ENCODE measurements at regions not wholly inside any gene's neighbourhood (a gene's known extent, or its start where the extent isn't known, plus 50 kb on each side); places are given as distances from the start of the nearest gene placed in this dataset.

DNA sequence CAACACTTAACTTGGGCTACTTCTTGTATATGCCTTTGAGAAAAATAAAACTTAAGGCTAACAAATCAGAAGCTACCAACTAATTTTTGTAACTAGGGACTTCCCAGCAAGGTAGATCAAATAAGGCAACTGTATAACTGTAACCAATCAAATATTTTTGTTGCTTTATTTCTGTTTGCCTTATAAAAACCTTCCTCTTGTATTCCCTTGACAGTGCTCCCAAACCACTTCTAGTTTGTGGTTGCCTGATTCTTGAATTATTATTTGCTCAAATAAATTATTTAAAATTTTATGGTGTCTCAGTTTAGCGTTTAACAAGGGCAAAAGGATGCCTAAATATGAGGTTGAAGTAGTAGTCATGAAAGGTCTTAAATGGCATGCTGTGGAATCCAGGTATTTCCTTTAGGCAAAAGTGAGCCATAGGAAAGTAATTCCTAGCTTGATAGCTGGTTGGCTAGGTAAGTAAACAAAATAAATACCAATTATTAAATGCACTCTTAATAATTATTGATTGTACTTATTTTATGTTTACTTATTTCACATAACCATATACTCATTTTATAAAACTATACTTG lies 632.6 kb downstream of the RPL10L start:
- ATAC-seq, result no peak
- TF ChIP-seq ZFP3 (CRISPR knock-in tag; IDR thresholded peaks at IDR 0.05) (no peak), BACH2 (CRISPR knock-in tag; IDR thresholded peaks at IDR 0.05; ENCODE audit: borderline replicate concordance) (no peak), ZC3H10 (CRISPR knock-in tag; IDR thresholded peaks at IDR 0.05) (no peak), ESRRG (CRISPR knock-in tag; IDR thresholded peaks at IDR 0.05) (no peak), PPARA (CRISPR knock-in tag; IDR thresholded peaks at IDR 0.05; ENCODE audit: borderline replicate concordance) (no peak), TCF4 (CRISPR knock-in tag; IDR thresholded peaks at IDR 0.05; ENCODE audit: borderline replicate concordance) (no peak), ZNF8 (CRISPR knock-in tag; IDR thresholded peaks at IDR 0.05) (no peak), OSR1 (CRISPR knock-in tag; IDR thresholded peaks at IDR 0.05) (no peak)
- TF ChIP-seq, protein P1, sequence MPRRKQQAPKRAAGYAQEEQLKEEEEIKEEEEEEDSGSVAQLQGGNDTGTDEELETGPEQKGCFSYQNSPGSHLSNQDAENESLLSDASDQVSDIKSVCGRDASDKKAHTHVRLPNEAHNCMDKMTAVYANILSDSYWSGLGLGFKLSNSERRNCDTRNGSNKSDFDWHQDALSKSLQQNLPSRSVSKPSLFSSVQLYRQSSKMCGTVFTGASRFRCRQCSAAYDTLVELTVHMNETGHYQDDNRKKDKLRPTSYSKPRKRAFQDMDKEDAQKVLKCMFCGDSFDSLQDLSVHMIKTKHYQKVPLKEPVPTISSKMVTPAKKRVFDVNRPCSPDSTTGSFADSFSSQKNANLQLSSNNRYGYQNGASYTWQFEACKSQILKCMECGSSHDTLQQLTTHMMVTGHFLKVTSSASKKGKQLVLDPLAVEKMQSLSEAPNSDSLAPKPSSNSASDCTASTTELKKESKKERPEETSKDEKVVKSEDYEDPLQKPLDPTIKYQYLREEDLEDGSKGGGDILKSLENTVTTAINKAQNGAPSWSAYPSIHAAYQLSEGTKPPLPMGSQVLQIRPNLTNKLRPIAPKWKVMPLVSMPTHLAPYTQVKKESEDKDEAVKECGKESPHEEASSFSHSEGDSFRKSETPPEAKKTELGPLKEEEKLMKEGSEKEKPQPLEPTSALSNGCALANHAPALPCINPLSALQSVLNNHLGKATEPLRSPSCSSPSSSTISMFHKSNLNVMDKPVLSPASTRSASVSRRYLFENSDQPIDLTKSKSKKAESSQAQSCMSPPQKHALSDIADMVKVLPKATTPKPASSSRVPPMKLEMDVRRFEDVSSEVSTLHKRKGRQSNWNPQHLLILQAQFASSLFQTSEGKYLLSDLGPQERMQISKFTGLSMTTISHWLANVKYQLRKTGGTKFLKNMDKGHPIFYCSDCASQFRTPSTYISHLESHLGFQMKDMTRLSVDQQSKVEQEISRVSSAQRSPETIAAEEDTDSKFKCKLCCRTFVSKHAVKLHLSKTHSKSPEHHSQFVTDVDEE (CRISPR knock-in tag; IDR thresholded peaks at IDR 0.05), result no peak
- TF ChIP-seq, protein P2, sequence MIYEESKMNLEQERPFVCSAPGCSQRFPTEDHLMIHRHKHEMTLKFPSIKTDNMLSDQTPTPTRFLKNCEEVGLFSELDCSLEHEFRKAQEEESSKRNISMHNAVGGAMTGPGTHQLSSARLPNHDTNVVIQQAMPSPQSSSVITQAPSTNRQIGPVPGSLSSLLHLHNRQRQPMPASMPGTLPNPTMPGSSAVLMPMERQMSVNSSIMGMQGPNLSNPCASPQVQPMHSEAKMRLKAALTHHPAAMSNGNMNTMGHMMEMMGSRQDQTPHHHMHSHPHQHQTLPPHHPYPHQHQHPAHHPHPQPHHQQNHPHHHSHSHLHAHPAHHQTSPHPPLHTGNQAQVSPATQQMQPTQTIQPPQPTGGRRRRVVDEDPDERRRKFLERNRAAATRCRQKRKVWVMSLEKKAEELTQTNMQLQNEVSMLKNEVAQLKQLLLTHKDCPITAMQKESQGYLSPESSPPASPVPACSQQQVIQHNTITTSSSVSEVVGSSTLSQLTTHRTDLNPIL (CRISPR knock-in tag; IDR thresholded peaks at IDR 0.05; ENCODE audit: low read depth), result no peak
- TF ChIP-seq, protein P3, sequence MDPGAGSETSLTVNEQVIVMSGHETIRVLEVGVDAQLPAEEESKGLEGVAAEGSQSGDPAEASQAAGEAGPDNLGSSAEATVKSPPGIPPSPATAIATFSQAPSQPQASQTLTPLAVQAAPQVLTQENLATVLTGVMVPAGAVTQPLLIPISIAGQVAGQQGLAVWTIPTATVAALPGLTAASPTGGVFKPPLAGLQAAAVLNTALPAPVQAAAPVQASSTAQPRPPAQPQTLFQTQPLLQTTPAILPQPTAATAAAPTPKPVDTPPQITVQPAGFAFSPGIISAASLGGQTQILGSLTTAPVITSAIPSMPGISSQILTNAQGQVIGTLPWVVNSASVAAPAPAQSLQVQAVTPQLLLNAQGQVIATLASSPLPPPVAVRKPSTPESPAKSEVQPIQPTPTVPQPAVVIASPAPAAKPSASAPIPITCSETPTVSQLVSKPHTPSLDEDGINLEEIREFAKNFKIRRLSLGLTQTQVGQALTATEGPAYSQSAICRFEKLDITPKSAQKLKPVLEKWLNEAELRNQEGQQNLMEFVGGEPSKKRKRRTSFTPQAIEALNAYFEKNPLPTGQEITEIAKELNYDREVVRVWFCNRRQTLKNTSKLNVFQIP (CRISPR knock-in tag; IDR thresholded peaks at IDR 0.05; ENCODE audit: borderline replicate concordance, low read depth), result no peak

DNA sequence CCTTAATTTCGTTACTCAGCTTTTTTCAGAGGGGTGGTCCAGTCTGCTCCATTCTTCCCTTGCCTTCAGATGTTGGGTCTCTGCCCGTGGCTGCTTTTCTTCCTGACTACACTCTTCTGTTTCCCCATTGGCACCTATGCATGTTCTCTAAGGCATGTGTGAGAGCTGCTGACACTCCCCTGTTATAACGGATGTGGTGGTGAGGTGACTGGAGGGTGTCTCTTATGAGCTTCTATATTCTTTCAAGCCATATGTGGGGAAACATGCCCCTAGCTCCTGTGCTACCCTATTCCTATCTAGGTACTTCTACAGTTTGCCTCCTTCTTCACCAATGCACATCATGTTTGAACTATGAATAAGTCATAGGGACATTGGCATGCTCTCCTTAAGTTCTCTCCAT lies 643.2 kb downstream of the RPL10L start:
- TF ChIP-seq OSR1 (CRISPR knock-in tag; IDR thresholded peaks at IDR 0.05) (no peak), TCF4 (CRISPR knock-in tag; IDR thresholded peaks at IDR 0.05; ENCODE audit: borderline replicate concordance) (no peak), RARB (CRISPR knock-in tag; IDR thresholded peaks at IDR 0.05) (no peak), ZNF70 (CRISPR knock-in tag; IDR thresholded peaks at IDR 0.05) (no peak), ESRRG (CRISPR knock-in tag; IDR thresholded peaks at IDR 0.05) (no peak), PPARA (CRISPR knock-in tag; IDR thresholded peaks at IDR 0.05; ENCODE audit: borderline replicate concordance) (no peak), BACH2 (CRISPR knock-in tag; IDR thresholded peaks at IDR 0.05; ENCODE audit: borderline replicate concordance) (no peak), CSDC2 (CRISPR knock-in tag; IDR thresholded peaks at IDR 0.05) (no peak), GLIS3 (CRISPR knock-in tag; IDR thresholded peaks at IDR 0.05) (no peak), ZNF8 (CRISPR knock-in tag; IDR thresholded peaks at IDR 0.05) (no peak)
- TF ChIP-seq, protein P4, sequence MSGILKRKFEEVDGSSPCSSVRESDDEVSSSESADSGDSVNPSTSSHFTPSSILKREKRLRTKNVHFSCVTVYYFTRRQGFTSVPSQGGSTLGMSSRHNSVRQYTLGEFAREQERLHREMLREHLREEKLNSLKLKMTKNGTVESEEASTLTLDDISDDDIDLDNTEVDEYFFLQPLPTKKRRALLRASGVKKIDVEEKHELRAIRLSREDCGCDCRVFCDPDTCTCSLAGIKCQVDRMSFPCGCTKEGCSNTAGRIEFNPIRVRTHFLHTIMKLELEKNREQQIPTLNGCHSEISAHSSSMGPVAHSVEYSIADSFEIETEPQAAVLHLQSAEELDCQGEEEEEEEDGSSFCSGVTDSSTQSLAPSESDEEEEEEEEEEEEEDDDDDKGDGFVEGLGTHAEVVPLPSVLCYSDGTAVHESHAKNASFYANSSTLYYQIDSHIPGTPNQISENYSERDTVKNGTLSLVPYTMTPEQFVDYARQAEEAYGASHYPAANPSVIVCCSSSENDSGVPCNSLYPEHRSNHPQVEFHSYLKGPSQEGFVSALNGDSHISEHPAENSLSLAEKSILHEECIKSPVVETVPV (CRISPR knock-in tag; IDR thresholded peaks at IDR 0.05), result no peak
- no peak for ATAC-seq

DNA sequence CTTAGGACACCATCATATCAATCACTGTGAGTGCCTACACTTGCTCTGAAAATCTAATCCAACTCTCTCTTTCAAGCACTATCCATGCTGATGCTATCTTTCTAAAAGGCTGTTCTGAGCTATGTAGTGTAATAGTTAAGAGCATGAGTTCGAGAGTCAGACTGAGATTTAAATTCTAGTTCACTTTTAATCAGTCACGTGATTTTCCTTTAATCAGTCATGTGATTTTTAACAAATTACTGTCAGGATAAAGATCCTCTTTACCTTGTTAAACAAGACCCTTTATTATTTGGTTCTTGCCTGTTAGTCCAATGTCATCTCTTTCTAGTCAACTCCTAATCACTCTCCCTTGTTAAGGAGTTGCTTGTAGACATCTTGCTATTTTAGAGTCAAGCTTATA lies 653.0 kb downstream of the RPL10L start:
- no peak for ATAC-seq
- TF ChIP-seq ESRRG (CRISPR knock-in tag; IDR thresholded peaks at IDR 0.05) (no peak), SNAI2 (CRISPR knock-in tag; IDR thresholded peaks at IDR 0.05) (no peak), CSDC2 (CRISPR knock-in tag; IDR thresholded peaks at IDR 0.05) (no peak), ARNTL (CRISPR knock-in tag; IDR thresholded peaks at IDR 0.05; ENCODE audit: borderline replicate concordance, low read depth) (no peak), ZC3H10 (CRISPR knock-in tag; IDR thresholded peaks at IDR 0.05) (no peak), GLIS3 (CRISPR knock-in tag; IDR thresholded peaks at IDR 0.05) (no peak), ZNF70 (CRISPR knock-in tag; IDR thresholded peaks at IDR 0.05) (no peak), RARB (CRISPR knock-in tag; IDR thresholded peaks at IDR 0.05) (no peak), ISL1 (CRISPR knock-in tag; IDR thresholded peaks at IDR 0.05) (no peak)
- TF ChIP-seq, protein P2 (CRISPR knock-in tag; IDR thresholded peaks at IDR 0.05; ENCODE audit: low read depth), result no peak
